Right lobe of liver (tissue), 4 donors: ENCODE measurements at regions not wholly inside any gene's neighbourhood (a gene's known extent, or its start where the extent isn't known, plus 50 kb on each side); places are given as distances from the start of the nearest gene placed in this dataset.

Experiments used
- POLR2A ChIP-seq: fragments of 450-650 bp; IDR thresholded peaks from one replicate; pipeline ENCODE4 v1.6.1; 2017; ENCODE audit warnings: antibody characterized with exemption, mild to moderate bottlenecking
- TF ChIP-seq, protein P1 (sequence below), 4 donors: fragments of 200-600 bp in 3 of 4; fragments of 450-650 bp in 1 of 4; IDR thresholded peaks; one replicate each; pipeline versions ENCODE4 v1.5.1 to v1.8.0; 2016 to 2022; ENCODE audit warnings: antibody characterized with exemption in 4 of 4, mild to moderate bottlenecking in 2 of 4
- donor health status: DM: no; HTN: no; CAD: no.
- donor health status: DM: no; HTN: no; CAD: no.
- donor health status: DM: no; HTN: yes; CAD: no.

GRCh38 chr4:57614257-57614932 lies 504.2 kb upstream of the IGFBP7 start:
- TF ChIP-seq POLR2A, result no peak
- TF ChIP-seq, protein P1, sequence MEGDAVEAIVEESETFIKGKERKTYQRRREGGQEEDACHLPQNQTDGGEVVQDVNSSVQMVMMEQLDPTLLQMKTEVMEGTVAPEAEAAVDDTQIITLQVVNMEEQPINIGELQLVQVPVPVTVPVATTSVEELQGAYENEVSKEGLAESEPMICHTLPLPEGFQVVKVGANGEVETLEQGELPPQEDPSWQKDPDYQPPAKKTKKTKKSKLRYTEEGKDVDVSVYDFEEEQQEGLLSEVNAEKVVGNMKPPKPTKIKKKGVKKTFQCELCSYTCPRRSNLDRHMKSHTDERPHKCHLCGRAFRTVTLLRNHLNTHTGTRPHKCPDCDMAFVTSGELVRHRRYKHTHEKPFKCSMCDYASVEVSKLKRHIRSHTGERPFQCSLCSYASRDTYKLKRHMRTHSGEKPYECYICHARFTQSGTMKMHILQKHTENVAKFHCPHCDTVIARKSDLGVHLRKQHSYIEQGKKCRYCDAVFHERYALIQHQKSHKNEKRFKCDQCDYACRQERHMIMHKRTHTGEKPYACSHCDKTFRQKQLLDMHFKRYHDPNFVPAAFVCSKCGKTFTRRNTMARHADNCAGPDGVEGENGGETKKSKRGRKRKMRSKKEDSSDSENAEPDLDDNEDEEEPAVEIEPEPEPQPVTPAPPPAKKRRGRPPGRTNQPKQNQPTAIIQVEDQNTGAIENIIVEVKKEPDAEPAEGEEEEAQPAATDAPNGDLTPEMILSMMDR (IDR thresholded peaks at IDR 0.05), result no peak
